Embryonic facial prominence (tissue), 1 donor: ENCODE measurements at regions not wholly inside any gene's neighbourhood (a gene's known extent, or its start where the extent isn't known, plus 50 kb on each side); places are given as distances from the start of the nearest gene placed in this dataset.
"Not testable (repeated sequence)": the region's sequence is repeated elsewhere in the genome, so short reads cannot be mapped to it uniquely, and the experiment has no call there.

ENCODE experiments used
- DNase-seq: peaks from one replicate; pipeline ENCODE4 v3.0.0-alpha.2; 2016; ENCODE audit errors: extremely low spot score

GRCh38 chr1:165147799-165148198, 208.7 kb downstream of the LMX1A start:
- DNase-seq: no peak

DNA sequence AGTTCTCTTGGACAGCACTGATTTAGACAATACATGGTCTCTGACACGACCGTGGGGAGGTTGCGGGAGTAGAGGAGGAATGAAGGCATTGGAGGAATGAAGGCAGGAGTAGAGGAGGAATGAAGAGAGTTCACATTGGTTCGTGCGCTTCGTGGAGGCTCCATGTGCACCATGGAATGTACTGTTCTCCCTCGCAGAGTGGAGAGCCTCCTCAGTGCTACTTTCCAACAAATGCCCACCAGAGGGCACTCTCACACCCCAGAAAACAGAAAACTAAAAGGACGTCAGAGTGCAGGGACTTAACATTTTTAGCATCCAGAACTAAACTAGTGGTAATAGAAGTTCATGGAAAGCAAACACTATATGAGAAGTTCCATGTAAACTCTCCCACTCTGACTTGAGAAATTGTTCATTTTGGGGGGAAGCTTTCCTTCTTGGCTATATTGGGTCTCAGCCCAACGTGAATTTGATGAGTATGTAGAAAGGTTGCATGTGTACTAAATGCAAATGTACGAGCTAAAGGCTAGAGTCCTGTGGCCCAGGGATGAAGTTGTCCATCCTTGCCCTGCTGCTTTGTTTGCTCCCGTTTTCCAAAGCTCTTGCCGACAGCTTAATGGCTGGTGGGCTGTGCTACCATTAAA, 211.6 kb downstream of the LMX1A start:
- DNase-seq: peak; percentile 51

- DNase-seq: no peak
Measured at GRCh38 chr1:165143437-165144065, 213.0 kb downstream of the LMX1A start.

DNA sequence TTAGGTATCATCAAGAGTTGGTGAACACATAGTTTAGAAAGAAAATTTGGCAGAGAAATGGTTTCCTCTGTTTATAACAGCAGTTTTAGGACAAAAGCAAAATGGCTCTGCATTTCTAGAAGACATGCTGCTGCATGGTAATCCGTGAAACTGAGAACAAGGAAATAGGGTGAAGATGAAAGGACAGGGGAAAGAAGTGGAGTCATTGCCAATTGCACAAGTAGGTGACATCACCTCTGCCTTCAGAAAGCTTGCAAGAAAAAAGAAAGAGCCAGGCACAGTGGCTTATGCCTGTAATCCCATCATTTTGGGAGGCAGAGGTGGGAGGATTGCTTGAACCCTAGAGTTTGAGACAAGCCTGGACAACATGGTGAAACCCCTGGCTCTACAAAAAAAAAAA, 217.6 kb downstream of the LMX1A start:
- DNase-seq: no peak

DNA sequence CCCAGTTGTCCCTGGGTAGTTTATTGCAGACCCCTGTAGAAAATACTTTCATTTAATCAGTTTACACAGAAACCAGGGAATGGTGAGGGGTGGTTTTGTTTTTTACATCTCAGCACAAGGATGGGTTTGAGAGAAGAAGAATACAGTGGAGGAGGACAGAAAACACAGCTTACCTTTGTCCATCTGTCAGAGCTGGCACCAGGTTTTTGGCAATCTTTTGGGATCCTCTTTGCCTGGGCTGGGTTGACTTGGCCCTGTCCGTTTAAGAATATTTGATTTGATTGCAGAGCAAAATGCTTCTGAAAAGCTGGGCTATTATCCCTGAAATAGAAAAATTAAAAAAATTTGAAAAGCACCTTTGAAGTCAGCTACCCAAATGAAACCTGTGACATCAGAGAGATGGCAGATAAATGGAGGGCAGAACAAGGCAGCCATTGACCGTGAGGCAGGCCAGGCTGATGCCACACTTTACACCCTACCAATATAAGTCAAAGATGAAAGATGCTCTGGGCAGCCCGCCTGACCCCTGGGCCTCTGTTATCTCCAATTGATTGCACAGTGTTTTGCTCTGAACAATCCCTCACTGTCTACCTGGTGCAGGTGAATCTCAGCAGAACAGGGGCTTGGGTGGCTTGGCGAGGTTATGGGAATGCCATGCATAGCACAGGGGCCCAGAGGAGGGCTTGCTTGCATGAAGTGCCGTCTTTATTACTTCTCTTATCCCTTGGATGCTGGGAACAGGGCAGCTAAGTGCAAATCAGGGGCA, 218.8 kb downstream of the LMX1A start:
- DNase-seq: no peak

- no peak for DNase-seq
Measured at GRCh38 chr1:165134431-165134830, 222.1 kb downstream of the LMX1A start.

DNA sequence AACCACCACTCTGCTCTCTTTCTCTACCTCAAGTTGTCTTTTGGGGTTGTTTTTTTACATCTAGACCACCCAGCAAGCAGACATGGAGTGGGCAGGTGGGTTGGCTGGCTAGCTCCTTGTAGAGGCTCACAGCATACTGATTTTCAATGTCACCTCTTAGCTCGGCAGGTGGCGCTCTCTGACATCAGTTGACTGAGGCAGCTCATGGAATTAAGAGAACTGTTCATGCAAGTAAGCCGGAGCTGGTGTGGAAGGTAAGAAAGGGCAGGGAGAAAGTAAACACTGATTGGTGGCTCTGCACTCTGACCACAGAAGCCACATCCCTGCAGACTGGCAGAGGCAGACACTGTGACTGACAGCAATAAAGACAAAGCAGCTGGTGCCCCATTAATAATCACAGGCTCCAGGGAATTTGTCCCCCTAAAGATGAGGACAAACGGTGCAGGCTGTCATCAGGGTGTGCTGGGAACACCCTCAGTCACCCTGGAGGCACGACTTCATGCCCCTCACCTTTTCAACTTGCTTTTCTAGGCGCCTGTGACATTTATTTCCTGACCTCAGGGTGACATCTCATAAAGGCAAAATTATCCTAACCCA, 226.8 kb downstream of the LMX1A start:
- no peak for DNase-seq

- DNase-seq: no peak
Measured at GRCh38 chr1:165124772-165125171, 231.7 kb downstream of the LMX1A start.

GRCh38 chr1:165119086-165119485, 237.4 kb downstream of the LMX1A start:
- no peak for DNase-seq

DNA sequence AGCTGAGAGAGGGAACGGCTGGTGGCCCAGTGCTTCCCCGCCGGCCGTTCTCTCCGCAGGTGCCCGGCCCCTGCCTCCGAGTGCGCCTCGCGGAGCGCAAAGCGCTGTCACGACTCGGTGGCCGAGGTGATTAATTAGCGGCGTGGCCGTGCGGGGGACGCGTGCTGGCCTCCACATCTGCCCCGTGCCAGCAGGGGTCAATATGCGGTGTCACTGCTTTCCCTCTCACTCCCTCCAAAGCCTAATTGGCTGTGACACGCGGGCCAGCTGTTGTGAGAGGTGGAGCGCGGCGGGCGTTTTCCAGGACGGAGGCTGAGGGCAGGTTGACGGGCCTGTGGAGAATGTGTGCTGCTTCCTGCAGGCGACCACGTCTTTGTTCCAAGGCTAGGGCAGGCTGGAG, 239.0 kb downstream of the LMX1A start:
- DNase-seq: no peak

DNA sequence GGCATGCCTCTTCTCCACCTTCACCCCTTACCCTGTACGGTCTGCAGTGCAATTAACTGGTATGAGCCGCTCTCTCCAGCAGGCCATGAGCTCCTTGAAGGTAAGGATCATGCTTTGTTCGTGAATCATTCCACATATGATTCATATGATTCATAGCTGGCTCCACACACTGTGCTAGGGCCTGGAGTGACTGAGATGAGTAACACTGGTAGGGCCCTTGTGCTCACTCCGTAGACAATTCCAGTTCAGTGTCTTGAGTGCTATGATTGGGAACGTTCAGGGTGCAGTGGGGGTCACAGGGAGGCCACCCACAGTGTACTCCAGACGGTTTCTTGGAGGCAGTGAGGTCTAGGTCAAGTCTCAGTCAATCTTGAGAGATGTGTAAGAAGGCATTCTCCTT, 239.8 kb downstream of the LMX1A start:
- DNase-seq: no peak

DNA sequence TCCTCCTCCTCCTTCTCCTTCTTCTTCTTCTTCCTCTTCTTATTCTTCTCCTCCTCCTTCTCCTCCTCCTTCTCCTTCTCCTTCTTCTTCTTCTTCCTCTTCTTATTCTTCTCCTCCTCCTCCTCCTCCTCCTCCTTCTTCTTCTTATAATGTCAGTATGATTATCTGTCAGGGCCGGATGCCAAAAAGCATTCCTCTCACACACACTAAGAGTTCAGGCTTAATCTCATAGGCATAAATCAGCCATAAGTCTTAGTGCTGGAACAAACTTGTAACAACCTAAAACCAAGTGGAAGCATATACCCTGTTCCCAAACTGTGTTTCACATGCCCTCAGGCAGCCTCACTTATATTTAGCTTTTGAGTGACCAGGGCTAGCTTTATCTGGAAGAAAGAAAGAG, 240.3 kb downstream of the LMX1A start:
- DNase-seq: no peak

- DNase-seq: no peak
Measured at GRCh38 chr1:165114889-165115285, 241.6 kb downstream of the LMX1A start.

DNA sequence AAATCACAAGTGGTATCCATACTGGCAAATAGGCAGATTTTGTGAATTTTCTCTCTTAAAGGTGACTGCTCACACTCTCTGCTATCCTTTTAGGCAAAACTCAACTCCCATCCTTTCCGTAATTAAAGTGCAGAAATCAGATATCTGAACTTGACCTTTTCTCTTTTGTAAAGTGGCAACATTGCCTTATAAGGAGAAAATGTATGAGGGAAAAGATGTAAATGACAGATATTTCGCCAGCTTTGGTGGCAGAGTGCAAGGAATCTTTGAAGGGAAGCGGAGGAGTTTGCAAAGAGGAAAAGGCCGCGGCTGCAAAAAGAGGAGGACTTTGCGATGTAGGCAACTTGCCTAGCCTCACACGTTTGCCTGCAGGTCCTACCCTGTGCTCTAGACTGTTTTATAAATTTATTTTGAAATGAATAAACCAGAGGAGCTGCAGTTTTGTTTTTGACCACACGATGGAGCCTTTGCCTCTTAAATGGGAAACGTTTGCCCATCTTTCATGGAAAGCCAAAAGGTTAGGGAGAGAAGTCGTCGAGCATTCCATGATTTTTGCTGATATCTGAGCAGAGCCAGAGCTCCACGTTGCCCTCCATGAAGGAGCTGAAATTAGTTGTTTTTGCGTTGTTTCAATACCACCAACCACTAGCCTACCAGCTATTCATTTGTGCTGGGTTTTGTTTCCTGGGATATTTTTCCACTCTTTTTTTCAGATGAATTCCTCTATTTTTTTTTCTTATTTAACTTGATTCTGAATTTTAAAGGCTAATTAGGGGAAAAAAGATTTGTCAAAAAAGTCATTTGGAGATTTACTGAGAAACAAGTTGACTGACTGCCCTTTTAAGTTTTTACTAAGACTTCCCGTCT, 242.3 kb downstream of the LMX1A start:
- no peak for DNase-seq

- DNase-seq: no peak
Measured at GRCh38 chr1:165112260-165112659, 244.3 kb downstream of the LMX1A start.

DNA sequence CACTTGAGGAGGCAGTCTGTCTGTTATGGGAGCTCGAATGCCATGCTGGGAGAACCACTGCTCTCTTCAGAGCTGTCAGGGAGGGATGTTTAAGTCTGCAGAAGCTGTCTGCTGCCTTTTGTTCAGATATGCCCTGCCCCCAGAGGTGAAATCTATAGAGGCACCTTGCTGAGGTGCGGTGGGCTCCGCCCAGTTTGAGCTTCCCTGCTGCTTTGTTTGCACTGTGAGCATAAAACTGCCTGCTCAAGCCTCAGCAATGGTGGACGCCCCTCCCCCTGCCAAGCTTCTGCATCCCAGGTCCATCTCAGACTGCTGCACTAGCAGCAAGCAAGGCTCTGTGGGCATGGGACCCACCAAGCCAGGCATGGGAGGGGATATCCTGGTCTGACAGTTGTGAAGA, 247.5 kb downstream of the LMX1A start:
- no peak for DNase-seq

- not testable (repeated sequence) for DNase-seq
Measured at GRCh38 chr1:165092542-165093162, 263.9 kb downstream of the LMX1A start.

DNA sequence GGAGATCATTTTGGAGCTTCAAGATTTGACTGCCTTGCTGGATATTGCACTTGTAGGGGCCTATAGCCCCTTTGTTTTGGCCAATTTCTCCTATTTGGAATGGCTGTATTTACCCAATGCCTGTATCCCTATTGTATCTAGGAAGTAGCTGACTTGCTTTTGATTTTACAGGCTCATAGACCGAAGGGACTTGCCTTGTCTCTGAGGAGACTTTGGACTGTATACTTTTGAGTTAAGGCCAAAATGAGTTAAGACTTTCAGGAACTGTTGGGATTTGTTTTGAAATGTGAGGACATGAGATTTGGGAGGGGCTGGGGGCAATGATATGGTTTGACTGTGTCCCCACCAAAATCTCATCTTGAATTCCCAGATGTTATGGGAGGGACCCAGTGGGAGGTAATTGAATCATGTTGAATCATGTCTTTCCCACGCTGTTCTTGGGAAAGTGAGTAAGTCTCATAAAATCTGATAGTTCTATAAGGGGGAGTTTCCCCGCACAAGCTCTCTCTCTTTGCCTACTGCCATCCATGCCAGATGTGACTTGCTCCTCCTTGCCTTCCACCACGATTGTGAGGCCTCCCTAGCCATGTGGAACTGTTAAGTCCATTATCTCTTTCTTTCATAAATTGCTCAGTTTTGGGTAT, 276.1 kb downstream of the LMX1A start:
- no peak for DNase-seq

DNA sequence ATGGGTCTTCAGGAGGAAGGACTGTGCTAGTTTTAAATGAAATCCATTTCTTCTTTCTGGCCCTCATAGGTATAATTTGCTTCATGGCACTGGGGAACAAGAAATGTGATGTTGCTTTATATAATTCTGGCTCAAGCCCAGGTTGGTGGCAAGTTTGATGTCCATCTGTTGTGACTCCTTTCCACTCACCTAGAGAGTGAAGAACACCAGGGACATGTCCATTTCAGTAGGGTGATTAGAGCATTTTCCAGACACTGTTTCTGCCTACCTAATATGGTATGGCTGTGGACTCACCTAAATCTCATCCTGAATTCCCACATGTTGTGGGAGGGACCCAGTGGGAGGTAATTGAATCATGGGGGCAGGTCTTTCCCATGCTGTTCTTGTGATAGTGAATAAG, 278.1 kb downstream of the LMX1A start:
- DNase-seq: no peak

GRCh38 chr1:165075725-165076370, 280.7 kb downstream of the LMX1A start:
- no peak for DNase-seq
